ENCODE measurements at regions not wholly inside any gene's neighbourhood (a gene's known extent, or its start where the extent isn't known, plus 50 kb on each side); places are given as distances from the start of the nearest gene placed in this dataset.
"Not testable (repeated sequence)": the region's sequence is repeated elsewhere in the genome, so short reads cannot be mapped to it uniquely, and the experiment has no call there.

GRCh38 chr9:15032860-15033259 lies 122.6 kb upstream of the FREM1 start:
- DNase-seq = no peak

DNA sequence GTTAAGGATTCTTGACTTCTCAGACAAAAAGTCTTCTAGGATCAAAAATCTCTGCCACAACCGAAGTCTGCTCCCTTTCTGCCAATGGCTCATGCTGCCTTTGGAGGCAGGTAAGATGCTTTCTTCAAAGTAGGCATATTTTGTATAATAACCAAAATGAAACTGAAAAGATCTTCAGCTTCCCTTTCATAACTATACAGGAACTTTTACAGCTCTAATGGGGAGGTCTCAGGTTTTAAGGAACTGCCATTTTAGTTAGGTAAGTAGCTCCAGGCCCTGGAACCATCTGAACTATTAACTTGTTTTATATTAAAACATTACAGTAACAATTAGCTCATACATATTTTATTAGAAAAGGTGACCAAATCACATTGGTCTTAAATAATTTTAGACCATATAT lies 110.9 kb upstream of the FREM1 start:
- no peak for DNase-seq

DNA sequence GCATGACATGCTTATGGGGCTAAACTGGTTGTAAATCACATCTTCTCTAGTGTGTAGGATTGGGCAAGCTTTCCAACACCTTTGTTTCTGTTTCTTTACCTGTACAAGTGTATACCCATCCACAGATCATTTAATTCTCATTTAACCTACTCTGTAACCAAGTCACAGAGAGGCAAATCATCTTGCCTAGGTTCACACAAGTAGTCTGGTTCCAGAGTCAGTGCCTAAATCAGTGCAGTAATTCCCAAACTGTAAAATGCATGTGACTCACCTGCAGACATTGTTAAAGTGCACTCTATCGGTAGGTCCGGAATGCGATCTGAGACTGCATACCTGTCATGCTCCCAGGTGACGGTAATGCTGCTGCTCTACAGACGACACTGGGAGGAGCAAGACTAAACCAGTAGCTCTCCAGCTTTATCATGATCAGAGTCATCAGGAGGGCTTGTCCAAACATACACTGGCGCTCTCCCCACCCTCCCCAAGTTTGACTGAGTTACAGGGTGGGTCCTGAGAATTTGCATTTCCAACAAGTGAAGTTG lies 107.9 kb upstream of the FREM1 start:
- DNase-seq = no peak

DNA sequence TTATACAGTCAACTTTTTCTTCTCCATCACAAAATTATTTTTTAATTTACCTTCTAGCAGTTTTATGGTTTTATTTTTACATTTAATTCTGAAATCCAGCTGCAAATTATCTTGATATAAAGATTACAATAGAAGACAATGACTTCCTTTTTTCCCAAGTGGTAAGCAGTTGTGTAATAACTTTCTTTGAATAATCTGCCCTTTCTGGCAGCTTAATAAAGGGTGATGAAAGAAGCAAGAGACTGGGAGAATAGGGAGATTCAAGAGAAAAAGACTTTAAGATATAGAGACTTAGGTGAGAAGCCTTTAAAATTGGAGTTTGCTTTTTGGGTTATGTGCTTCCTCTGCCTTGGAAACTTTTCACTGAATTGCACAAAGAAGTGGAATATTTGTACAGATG lies 100.4 kb upstream of the FREM1 start:
- DNase-seq = no peak

DNA sequence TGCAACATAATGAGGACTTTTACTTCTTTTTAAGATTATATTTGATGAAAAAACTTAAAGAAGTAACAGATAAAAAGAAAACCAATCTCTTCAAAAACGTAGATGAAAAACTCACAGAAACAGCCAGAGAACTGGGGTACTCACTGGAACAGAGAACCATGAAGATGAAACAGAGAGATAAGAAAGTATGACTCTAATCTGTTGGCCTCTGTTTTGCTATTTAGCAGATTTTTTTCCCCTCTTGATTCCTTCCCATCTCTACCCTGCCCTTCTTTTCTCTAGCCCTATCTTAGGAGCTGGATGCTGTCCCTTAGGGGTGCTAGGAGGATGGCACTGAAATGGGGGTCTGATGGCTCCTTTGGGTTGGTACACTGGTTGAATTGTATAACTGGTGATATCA lies 97.5 kb upstream of the FREM1 start:
- DNase-seq = no peak

- no peak for DNase-seq
Measured at GRCh38 chr9:14994738-14995137, 84.5 kb upstream of the FREM1 start.

- DNase-seq = no peak
Measured at GRCh38 chr9:14993901-14994554, 83.8 kb upstream of the FREM1 start.

DNA sequence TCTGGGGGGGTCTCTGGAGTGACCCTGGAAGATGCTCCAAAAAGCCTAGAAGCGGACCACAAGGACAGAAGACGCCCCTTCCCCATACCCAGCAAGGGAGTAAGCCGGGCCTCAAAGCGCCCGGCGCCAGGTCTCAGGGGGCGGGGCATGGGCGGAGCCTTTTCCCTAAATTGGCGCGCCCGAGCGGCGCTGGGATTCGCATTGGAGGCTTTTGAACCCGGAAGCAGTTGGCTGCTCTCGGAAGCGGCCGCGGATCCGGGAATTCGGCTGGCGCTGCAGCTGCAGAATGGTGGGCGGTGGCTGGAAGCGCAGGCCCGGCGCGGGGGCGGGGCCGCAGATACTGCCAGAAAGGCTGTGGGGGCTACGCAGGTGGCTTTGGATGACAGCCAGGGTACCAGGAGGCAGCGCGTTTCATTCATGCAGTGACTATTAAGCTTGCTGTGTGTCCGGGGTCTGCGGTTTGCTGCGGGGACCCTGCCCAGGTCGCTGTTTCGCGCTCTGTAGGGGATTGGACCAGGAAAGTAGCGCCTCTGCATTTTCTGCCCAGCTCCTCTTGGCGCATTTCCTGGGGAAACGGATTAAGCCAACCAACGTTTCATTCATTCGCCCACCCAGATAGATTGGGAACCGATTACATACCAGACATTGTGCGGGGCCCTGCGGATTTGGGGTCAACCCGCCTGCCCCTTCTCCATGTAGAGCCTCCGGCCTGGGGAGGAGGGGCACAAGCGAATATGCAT lies 83.0 kb upstream of the FREM1 start:
- DNase-seq = peak; percentile 56

DNA sequence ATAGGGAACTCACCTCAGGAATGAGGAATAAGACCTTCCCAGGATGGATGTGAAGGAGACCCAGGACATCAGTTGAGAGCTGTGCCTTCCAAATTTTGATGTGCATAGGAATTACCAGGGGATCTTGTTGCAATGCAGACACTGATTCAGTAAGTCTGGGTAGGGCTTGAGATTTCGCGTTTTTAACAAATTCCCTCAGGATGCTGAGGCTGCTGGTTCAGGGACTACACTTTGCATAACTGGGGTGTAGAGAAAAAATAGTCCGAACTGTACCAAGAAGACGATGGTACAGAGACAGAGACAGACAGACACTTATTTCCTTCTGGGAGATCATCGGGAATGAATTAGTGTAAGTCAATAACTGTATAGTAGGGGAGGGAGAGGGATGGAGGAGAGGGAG lies 82.3 kb upstream of the FREM1 start:
- no peak for DNase-seq

DNA sequence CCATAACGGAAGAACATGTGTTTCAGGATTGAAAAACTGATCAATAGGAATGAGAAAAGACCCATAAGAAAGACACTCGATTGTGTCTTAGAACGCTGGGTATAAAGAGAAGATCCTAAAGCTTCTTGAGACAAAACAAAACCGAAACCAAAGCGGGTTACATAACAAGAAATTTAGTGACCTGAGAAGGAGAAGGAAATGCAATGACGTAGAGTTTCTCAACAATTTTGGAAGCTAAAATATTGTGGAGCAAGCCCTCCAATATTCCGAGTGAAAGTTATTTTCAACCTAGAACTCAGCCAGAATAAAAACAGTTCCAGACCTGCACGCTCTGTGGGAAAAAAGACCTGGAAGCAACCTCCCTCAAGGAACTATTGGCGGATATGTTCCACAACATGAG lies 81.9 kb upstream of the FREM1 start:
- no peak for DNase-seq

GRCh38 chr9:14990647-14991046 lies 80.4 kb upstream of the FREM1 start:
- not testable (repeated sequence) for DNase-seq

DNA sequence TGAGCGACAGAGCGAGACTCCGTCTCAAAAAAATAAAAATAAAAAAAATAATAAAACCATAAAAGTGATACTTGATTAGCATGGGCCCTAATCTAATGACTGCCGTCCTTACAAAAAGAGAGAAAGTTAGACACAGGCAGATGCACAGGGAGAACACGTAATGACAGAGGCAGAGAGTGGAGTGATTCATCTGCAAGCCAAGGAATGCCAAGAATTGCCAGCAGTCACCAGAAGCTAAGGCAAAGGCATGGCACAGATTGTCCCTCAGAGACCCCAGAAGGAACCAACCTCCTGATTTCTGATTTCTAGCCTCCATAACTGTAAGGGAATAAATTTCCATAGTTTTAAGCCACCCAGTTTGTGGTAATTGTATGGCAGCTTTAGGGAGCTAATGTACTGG lies 79.6 kb upstream of the FREM1 start:
- DNase-seq = no peak

DNA sequence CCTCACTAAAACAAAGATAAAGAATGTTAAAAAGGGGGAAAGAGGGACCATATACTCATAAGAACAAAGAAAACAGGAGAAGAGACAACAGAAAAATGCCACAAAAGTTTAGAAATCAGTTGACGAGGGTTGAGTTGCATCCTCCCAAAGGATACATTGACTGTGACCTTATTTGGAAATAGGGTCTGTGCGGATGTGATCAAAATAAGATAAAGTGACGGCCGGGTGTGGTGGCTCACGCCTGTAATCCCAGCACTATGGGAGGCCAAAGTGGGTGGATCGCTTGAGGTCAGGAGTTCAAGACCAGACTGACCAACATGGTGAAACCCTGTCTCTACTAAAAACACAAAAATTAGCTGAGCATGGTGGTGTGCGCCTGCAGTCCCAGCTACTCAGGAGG lies 79.1 kb upstream of the FREM1 start:
- not testable (repeated sequence) for DNase-seq

GRCh38 chr9:14987858-14988257 lies 77.6 kb upstream of the FREM1 start:
- DNase-seq = no peak

DNA sequence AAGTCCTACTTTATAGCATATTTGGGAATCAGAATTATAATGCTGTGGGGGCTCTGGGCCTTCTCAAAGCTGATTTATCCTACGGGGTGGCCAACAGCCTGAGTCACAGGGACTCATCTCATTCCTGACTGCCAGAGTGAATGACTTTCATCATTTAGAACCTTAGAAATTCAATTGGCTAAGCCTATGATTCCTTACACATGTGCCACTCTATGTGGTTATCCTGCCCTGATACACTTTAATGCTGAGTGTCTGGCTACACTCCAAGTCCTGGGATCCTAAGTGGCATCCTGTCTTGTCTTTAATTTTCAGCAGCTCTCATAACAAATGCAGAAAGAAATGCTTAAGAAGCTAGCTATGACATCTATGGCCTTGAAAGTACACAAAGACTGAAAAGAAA lies 75.2 kb upstream of the FREM1 start:
- no peak for DNase-seq

- DNase-seq = no peak
Measured at GRCh38 chr9:14983599-14983998, 73.4 kb upstream of the FREM1 start.

DNA sequence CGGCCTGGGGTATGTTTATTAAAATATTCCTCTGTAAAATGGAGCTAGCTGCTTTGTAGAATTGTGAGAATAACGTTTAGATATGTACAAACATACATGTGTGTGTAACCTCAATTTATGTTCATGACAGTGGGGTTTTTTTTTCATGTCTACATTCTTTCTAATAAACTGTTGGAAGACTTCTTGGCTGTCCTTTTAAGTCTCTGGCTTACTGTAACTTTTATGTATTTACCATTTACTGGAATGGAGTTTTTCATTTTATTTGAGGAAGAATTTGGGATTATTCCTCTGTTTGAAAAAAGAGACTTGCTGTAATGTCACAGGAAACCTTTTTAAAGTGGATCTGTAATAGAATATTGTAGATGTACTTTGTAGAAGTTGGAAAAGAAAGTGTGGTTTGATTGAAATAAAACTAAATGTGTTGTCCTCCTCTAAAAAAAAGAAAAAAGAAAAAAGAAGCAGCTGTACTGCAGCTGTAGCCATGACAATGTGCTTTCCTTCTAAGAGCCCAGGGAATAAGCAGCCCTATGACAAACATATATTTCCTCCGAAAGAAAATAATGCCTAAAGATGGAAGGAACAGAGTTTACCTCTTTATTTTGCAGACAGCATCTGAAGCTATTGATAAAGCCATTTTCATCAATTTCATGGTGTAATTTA lies 71.2 kb upstream of the FREM1 start:
- DNase-seq = no peak

GRCh38 chr9:14978022-14979000 lies 68.1 kb upstream of the FREM1 start:
- no peak for DNase-seq

DNA sequence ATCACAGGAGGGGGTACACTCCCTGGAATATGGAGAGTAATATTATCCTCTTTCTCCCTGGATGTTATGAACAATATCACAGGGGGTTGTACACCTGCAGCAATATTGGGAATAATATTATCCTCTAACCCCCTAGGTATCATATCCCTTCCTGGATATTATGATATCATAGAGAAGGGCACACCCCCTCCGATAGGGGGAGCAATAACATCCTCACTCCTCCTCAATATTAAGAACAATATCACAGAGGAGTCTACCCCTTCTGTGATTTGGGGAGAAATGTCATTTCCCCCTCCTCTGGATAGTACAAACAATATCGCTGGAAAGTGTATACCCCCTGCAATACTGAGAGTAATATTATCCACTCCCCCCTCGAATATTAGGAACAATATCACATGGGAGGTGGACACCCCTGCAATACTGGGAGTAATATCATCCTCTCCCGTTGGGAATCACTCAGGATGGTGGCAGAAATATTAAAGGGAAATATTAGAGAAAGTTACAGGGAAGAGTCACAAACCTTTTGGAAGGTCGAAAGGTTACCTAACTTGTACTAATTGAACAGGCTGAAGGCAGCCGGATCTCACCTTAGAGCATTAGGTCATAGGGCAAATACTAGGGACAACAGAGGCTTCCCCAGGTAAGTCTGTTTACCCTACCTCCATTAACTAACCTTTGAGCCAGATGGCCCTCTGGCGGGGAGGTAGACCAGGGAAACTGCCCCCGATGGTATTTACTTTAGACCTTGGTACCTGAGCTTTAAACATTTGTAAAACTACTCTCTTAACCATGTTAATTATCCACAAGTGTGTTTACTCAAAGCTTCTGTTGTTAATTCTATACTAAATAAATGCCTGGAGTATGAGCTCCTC lies 57.5 kb upstream of the FREM1 start:
- no peak for DNase-seq

DNA sequence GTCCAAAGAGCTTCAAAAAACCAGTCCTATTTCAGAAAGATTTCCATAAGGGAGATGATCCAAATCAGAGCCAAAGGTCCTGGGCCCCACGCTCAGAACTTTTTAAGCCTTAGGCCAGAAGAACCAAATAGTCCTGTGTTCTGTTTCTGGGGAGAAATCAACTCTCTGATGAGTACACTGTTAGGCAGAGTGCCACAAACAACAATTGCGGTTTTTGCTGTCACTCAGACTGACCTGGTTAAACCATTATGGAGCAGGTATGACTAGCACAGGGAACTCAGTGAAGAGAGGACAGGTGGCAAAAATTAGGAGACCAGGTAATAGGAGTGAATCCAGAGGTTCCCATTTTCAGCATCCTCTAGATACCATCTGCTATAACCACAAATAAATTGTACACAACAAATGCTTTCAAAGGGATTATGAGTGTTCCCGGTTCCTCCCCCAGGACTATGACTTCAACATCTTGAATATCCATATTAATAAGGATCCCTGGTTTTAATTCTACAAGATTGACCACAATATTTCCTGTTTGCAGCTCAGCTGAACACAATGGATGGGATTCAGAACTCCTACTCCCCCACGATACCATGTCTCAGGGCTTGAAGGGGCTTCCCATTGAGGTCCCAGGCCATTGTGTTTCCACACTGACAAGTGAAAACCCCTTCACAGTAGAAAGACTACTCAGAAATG lies 52.1 kb upstream of the FREM1 start:
- DNase-seq = no peak

Measured in stimulated activated CD4-positive, alpha-beta T cell treated with anti-CD3 and anti-CD28 coated beads, Interleukin-4, amount 100 ng/mL, for 24 hours (primary cell).